ENCODE measurements at regions not wholly inside any gene's neighbourhood (a gene's known extent, or its start where the extent isn't known, plus 50 kb on each side); places are given as distances from the start of the nearest gene placed in this dataset.

DNA sequence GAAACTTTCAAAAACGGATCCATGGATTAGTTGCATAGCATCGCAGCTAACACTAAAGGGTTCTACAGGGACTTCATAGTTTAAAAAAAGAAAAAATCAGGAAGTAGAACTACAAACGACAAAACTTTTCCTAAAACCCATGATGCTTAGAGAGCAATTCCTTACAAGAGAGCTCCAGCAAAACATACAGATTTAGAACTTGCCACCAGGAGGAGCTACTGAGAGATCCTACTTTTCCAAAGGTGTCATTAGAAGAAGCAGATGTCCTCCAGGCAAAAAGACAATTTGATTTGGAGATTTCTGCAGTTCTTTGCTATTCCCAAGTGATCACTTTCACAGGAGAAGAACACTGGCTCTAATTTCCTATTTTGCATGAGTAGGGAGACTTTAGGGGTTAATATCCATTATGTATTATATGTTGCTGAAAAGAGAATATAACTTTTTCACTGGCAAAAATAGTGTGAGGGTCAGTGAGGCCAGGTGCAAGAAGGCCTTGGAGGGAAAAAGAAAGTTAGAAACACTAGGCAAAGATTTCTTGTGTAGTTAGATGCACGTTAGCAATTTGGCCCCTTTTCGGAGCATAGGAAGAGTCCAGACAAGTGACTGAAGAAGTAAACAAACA lies 436.2 kb downstream of the SUCLG1 start:
- Histone ChIP-seq H3K4me1 (ENCODE audit: insufficient read depth) (no peaks in the 10 kb centered on the region), H3K9me3 (no peaks in the 10 kb centered on the region), H3K27me3 (no peaks in the 10 kb centered on the region), H3K36me3 (no peaks in the 10 kb centered on the region), H3K4me3 (no peak overlapping the region), H3K27ac (no peak overlapping the region)
- WGBS, 3 donors, result 36 to 43% (median 42%) methylated on average over 5 of the region's 5 CpGs
- no peak for DNase-seq
- TF ChIP-seq POLR2A (IDR thresholded peaks at IDR 0.05), result no peak
- TF ChIP-seq EP300 (IDR thresholded peaks at IDR 0.05), result no peak
- TF ChIP-seq CTCF (IDR thresholded peaks at IDR 0.05), result no peak
- intact Hi-C loops (cut with DNase I), result no loop called here

DNA sequence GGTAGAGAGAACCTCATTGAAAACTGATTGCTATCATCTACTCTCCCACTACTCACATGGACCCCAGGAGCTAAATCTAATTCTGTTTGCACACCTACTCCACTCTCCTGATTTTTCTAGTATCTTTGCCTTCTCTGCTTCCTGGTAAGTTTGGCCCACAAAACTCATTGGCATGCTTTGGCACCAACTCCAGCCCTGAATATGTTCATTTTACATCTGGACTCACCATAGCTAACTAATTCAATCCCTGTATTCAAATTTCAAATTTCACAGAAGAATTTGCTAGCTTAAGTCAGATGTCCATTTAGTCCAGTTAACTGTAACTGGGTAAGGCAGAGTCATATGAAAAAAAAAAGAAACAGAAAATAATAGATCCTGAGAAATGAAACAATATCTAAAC lies 442.1 kb downstream of the SUCLG1 start:
- no peaks in the 10 kb centered on the region for H3K27me3 ChIP-seq
- TF ChIP-seq CTCF (IDR thresholded peaks at IDR 0.05) (no peak), POLR2A (IDR thresholded peaks at IDR 0.05) (no peak), EP300 (IDR thresholded peaks at IDR 0.05) (no peak)
- H3K4me1 ChIP-seq (ENCODE audit: insufficient read depth), result no peaks in the 10 kb centered on the region
- H3K27ac ChIP-seq, result no peak overlapping the region
- no peak for DNase-seq
- no peaks in the 10 kb centered on the region for H3K9me3 ChIP-seq
- no peaks in the 10 kb centered on the region for H3K36me3 ChIP-seq
- no peak overlapping the region for H3K4me3 ChIP-seq
- intact Hi-C loops (cut with DNase I), result no loop called here

GRCh38 chr2:84016183-84016582 lies 442.9 kb downstream of the SUCLG1 start:
- 75 to 84% (median 80%) methylated on average over 5 of the region's 5 CpGs for WGBS, 3 donors
- intact Hi-C loops (cut with DNase I), result no loop called here

DNA sequence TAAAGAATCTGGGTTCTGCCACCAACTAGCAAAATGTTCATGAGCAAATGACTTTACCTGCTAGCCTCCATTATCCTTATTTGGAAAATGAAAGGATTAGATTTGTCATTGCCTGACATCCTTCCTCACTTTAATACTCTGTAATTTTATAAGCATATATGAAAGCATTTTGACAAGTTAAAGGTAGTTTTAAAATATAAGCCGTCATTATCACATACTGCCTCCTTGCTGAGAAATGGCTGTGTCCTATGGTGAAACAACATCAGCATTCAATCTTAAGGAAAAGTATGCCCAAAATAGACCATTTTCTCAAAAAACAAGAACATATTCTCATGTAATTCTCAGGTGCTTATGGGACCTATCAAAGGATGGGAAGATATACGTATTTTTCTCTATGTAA lies 461.2 kb downstream of the SUCLG1 start:
- Histone ChIP-seq H3K36me3 (no peaks in the 10 kb centered on the region), H3K4me1 (ENCODE audit: insufficient read depth) (no peaks in the 10 kb centered on the region), H3K27ac (no peak overlapping the region), H3K9me3 (no peaks in the 10 kb centered on the region), H3K27me3 (no peaks in the 10 kb centered on the region), H3K4me3 (no peak overlapping the region)
- WGBS, 3 donors, result 87 to 90% (median 88%) methylated on average over 2 of the region's 2 CpGs
- intact Hi-C loops (cut with DNase I), result no loop called here
- DNase-seq, result no peak
- TF ChIP-seq POLR2A (IDR thresholded peaks at IDR 0.05) (no peak), EP300 (IDR thresholded peaks at IDR 0.05) (no peak), CTCF (IDR thresholded peaks at IDR 0.05) (no peak)

More at GRCh38 chr2:84016183-84016582, 442.9 kb downstream of the SUCLG1 start:
- no peak for TF ChIP-seq EP300 (IDR thresholded peaks at IDR 0.05)
- no peak for TF ChIP-seq POLR2A (IDR thresholded peaks at IDR 0.05)
- TF ChIP-seq CTCF (IDR thresholded peaks at IDR 0.05), result no peak
- Histone ChIP-seq H3K27me3 (no peaks in the 10 kb centered on the region), H3K27ac (no peak overlapping the region), H3K4me1 (ENCODE audit: insufficient read depth) (no peaks in the 10 kb centered on the region), H3K4me3 (no peak overlapping the region), H3K9me3 (no peaks in the 10 kb centered on the region), H3K36me3 (no peaks in the 10 kb centered on the region)
- DNase-seq, result no peak

Measured in ovary (tissue), 7 donors.